ENCODE measurements at regions not wholly inside any gene's neighbourhood (a gene's known extent, or its start where the extent isn't known, plus 50 kb on each side); places are given as distances from the start of the nearest gene placed in this dataset.
"Not testable (repeated sequence)": the region's sequence is repeated elsewhere in the genome, so short reads cannot be mapped to it uniquely, and the experiment has no call there.

DNA sequence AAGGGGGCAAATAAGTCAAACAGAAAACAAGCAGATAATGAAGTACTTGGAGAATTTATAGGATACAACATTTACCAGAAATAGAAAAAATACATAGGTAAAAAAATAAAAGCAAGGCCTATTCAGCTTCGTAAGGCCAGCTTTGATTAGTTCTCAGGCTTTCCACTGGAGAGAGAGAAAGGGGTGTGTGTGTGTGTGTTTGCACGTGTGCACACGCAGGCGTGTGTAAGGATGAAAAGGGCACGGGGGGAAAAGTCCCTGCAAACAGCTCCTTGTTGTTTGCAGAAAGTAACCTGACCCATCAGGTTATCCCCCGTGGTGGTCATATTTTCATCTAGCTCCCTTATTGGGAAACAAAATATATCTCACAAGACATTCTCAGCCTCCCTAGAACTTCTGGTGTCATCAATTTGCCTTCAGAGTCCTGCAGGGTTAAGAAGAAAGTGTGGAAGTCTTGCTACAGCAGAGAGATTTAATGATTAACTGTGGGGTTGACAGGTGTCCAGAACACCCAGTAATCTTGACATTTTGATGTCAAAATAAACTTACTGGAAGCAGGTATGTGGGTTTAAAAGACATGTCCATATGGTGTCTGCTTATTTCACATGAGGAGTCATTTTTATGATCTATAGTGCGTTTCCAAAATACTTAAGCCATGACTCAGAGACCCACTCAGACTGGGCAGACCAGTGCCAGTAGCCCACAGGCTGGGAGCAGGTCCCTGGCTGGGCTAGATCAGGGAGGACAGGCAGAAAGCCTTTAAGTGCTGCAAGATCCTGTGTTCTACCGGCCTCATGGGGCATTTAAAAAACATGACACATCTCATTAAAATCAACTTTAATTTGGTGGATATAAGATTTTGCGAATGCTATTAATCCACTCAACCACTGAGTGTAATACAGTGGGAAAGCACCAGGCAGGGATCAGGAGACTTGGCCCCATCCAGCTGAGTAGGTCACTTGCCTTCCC is 487.6 kb upstream of the CAMK1G start:
- no peak for DNase-seq

DNA sequence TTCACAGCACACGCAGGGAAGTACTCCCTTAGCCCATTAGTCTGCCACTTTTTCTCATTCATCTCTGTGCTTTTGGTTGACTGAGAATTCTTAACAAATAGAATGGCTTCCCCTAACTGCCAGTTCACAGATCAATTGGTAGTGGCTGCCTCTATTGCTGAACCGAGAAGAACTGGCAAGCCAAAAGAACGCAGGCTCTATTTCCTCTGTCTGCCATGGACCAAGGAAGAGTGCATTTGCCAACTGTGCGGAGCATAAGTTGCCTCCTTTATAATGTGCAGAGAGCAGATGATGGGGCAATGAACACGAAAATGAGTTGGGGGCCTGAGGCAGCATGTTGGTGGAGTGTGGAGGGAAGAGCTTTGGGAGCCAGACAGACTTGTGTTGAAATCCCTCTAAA is 483.1 kb upstream of the CAMK1G start:
- DNase-seq, result no peak

GRCh38 chr1:209101106-209101505 is 482.4 kb upstream of the CAMK1G start:
- no peak for DNase-seq

- no peak for DNase-seq
Measured at GRCh38 chr1:209102120-209102519, 481.4 kb upstream of the CAMK1G start.

GRCh38 chr1:209102531-209102930 is 481.0 kb upstream of the CAMK1G start:
- no peak for DNase-seq

DNA sequence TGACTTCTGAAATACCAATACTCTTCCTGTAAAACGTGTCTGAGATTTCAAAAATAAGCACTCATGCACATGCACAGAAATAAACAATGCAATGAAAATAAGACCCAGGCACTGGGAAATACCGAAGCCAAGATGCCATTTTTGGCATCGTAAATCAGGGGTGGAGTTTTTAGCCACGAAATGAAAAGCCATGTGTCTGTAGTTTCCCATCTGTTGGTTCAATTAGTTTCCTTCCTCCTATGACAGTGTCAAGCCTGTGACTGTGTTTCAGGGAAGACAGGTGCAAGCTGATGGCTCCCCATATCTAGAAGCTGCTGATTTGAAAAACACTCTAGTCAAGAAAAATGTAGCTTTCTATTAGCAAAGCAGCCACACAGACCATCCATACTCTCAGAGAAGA is 480.4 kb upstream of the CAMK1G start:
- no peak for DNase-seq

- DNase-seq, result no peak
Measured at GRCh38 chr1:209104646-209105045, 478.9 kb upstream of the CAMK1G start.

GRCh38 chr1:209105701-209106100 is 477.8 kb upstream of the CAMK1G start:
- DNase-seq, result no peak

GRCh38 chr1:209106237-209106741 is 477.2 kb upstream of the CAMK1G start:
- DNase-seq, result no peak

DNA sequence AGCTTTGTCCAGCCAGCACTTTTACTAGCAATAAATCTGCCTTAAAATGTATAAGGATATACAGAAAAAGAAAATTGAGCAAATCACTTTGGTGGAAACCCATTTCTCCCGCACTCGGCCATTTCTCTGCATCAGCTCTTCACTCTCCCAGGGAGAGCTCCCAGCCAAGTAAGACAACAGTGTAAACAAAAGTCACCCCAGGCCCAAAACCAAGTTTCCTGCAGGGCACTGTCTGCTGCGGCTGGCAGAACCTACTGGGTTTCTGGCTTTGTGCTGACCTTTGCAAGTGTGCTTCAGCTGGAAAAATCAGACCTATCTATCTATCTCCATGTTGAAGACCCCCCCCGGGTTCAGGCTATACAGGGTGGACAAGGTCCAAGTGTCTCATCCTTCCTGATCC is 476.7 kb upstream of the CAMK1G start:
- DNase-seq, result no peak

GRCh38 chr1:209107535-209107934 is 476.0 kb upstream of the CAMK1G start:
- DNase-seq, result no peak

DNA sequence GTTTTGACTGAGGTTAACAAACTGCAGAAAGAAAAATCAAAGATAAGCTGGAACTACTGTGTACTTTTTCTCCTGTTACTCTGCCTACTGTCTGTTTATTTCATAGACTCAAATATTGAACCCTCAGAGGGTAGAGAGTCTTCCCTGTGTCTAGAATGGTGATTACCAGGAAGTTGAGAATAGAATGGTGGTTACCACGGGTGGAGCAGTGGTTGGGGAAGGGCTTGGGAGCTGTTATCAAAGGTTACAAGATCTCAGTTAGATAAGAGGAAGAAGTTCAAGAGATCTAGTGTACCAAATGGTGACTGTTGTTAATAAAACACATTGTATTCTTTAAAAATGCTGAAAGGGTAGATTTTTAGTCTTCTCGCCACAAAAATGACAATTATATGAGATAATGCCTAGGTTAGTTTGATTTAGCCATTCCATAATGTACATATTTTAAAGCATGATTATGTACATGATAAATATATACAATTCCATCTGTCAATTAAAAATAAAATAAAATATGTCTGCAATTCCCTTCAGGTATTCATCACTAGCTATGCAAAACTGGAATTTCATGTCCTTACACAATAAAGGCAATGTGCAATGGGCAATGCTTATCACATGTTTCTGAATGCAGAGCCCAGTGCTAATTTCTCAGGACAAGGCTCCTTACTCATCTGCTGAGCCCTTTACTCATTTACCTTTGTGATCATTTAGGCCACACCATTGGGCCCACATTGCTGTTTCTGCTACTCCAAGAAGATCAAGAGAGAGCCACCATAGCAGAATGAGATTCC is 474.3 kb upstream of the CAMK1G start:
- DNase-seq, result no peak

DNA sequence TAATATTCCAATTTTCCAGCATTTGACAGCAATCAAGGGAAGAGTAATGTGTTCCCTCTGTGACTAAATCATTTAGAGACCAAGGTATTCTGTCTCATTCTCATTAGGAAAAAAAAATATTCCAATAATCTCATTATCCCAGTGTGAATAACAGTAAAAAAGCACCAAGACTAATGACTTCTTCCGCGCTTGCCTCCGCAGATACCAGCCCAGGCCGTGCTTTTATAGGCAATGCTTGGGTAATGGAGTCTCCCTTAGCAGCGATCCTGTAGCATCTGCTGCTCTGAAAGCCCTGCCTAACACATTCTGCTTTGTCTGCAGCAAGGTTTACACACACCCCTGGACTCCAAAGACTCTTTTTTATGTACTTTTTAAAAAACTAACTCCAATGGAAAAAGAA is 470.0 kb upstream of the CAMK1G start:
- no peak for DNase-seq

GRCh38 chr1:209116705-209117104 is 466.8 kb upstream of the CAMK1G start:
- no peak for DNase-seq

- no peak for DNase-seq
Measured at GRCh38 chr1:209123601-209124000, 459.9 kb upstream of the CAMK1G start.

- not testable (repeated sequence) for DNase-seq
Measured at GRCh38 chr1:209129091-209129490, 454.4 kb upstream of the CAMK1G start.

DNA sequence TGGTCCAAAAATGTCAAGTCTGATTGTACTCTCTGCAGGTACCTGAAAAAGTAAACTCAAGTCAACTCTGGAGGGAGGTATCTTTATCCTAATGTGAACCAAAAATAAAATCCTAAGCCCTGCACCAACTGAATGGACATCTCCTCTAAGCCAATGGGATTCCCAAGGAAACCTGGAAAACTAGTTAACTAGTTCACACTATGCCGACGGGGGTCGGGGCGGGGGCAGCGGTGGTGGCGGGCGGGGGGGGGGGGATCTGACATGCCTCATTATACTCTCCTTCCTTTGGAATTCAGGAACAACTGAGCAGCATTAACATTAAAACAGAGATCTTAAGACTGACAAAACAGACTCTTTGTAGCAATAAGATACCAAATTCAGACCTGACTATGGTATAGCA is 452.6 kb upstream of the CAMK1G start:
- no peak for DNase-seq

DNA sequence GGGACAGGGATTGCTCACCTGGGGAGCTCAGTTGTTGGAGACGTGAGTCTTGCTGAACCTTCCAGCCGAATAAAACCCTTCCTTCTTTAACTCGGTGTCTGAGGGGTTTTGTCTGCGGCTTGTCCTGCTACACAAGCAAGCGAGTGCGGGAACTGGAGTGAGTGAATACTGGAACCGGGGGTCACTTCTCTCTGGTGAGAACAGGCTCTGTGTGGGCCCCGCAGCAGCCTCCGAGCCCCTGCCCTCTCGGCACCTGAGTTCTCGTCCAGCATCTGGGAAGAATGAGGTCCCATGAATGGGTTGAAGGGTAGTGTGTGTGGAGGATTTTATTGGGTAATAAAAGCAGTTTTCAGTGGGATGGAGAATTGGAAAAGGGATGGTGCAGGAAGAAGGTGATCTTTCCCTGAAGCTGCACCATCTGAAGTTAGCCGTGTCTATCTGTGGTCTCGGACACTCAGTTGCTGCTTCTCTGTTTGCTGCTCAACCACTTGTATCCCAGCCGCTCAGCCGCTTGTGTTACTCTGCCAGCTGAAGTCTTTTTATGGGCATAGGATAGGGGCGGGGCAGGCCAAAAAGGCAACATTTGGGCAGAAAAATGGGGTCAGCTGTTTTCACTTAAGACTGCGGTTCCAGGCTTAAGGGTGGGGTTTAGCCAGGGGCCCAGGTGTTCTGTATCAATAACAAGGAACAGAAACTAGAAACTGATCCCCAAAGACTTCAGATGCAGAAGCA is 450.6 kb upstream of the CAMK1G start:
- DNase-seq, result no peak

- DNase-seq, result no peak
Measured at GRCh38 chr1:209134001-209134400, 449.5 kb upstream of the CAMK1G start.

DNA sequence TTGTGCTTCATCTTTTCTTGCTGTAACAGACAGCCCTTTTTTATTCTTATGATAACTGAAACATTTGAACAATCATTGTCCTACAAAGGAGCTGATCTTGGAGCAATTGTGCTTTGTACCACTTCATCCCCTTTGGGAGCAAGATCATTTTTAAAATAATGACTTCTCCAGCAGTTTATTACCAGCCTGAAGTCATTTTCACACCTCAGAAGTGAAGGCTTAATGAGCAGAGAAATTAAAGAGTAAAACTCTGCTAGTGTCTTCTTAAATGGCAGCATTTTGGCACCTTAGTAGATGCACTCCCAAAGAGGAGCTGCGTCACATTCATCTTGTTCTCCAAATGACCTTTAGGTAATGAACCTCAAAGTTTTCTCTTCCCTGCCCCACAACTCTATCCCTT is 439.6 kb upstream of the CAMK1G start:
- DNase-seq, result no peak

- DNase-seq, result peak in 2 of 3 donors; percentile 15 to 29
Measured at GRCh38 chr1:209150114-209150513, 433.4 kb upstream of the CAMK1G start.

DNA sequence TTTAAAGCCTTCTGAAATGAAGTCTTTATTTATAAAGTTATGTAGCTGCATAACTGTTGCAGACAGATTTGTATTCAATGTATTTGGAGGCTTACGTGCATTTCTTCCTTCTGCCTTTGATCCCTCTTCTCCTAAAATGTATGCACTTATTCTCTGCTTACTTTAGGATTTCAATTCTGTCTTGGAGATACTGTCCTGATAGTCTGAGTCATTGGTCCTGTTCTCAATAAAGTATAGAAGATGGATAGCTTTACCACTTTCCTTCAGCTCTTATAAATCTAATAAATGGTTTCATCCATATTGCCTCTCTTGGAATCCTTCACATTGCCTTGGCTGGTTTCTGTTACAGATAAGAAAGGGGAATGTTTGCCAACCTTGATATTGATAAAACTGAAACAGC is 430.1 kb upstream of the CAMK1G start:
- DNase-seq, result no peak

- DNase-seq, result no peak
Measured at GRCh38 chr1:209154912-209155311, 428.6 kb upstream of the CAMK1G start.
